ENCODE measurements at regions not wholly inside any gene's neighbourhood (a gene's known extent, or its start where the extent isn't known, plus 50 kb on each side); places are given as distances from the start of the nearest gene placed in this dataset.

GRCh38 chr4:13166214-13166613 lies 317.9 kb downstream of the RAB28 start:
- in situ Hi-C loops (cut with MboI; ENCODE audit: low sequenced_read_pairs, unreplicated experiment) = no loop called here
- DNase-seq (ENCODE audit: low spot score) = no peak
- TF ChIP-seq CTCF (IDR thresholded peaks at IDR 0.05; ENCODE audit: borderline replicate concordance, control extremely low read depth, extremely low read depth, insufficient read depth, missing control alignments) = no peak

- in situ Hi-C loops (cut with MboI; ENCODE audit: low sequenced_read_pairs, unreplicated experiment) = no loop called here
- no peak for DNase-seq (ENCODE audit: low spot score)
- TF ChIP-seq CTCF (IDR thresholded peaks at IDR 0.05; ENCODE audit: borderline replicate concordance, control extremely low read depth, extremely low read depth, insufficient read depth, missing control alignments) = no peak
Measured at GRCh38 chr4:13164783-13165331, 319.3 kb downstream of the RAB28 start.

DNA sequence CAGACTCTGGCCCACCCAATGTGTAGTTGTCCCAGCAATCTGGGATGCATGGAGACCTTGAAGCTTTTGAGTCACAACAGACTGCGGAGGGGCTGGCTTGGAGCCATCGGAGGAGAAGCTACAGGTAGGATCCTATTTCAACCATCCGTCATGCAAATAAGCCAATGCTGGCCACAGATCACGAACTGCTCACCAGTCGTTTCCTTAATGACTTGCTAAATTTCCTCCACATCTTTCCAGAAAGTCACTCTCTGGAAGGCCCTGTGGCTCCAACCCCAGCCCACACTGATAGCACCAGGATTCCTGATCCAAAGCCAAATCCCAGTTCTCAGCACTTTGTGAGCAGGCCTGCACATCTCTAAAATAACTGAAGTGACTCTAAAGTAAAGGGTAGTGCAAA lies 321.3 kb downstream of the RAB28 start:
- in situ Hi-C loops (cut with MboI; ENCODE audit: low sequenced_read_pairs, unreplicated experiment) = no loop called here
- DNase-seq (ENCODE audit: low spot score) = no peak
- no peak for TF ChIP-seq CTCF (IDR thresholded peaks at IDR 0.05; ENCODE audit: borderline replicate concordance, control extremely low read depth, extremely low read depth, insufficient read depth, missing control alignments)

- in situ Hi-C loops (cut with MboI; ENCODE audit: low sequenced_read_pairs, unreplicated experiment) = no loop called here
- TF ChIP-seq CTCF (IDR thresholded peaks at IDR 0.05; ENCODE audit: borderline replicate concordance, control extremely low read depth, extremely low read depth, insufficient read depth, missing control alignments) = no peak
- DNase-seq (ENCODE audit: low spot score) = no peak
Measured at GRCh38 chr4:13160920-13161319, 323.2 kb downstream of the RAB28 start.

DNA sequence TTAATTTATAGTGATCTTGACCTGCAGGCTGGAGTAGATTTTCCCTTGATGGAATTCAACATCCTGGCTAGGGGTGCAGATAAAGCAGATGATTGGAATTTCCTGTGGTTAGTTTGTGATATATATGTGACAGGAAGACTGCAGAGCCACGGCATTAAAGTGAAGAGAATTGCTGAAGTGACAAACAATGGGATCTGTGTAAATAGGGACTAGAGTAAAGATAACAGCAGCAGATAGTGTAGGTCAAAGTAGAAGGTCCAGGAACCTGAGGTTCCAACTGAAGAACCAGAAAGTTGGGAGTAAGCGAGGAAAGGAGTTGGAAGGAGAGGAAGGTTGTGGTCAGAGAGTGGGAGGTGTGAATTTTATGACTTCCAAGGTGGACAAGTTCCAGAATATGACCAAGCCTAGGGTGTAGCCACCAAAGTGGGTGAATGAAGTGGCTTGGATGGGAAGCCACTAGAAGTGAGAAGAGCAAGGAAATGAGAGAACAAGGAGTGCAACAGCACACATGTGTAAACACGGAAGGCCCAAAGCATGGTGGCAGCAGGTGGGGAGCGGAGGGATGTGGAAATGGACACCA lies 325.0 kb downstream of the RAB28 start:
- no peak for DNase-seq (ENCODE audit: low spot score)
- TF ChIP-seq CTCF (IDR thresholded peaks at IDR 0.05; ENCODE audit: borderline replicate concordance, control extremely low read depth, extremely low read depth, insufficient read depth, missing control alignments) = no peak
- in situ Hi-C loops (cut with MboI; ENCODE audit: low sequenced_read_pairs, unreplicated experiment) = no loop called here

DNA sequence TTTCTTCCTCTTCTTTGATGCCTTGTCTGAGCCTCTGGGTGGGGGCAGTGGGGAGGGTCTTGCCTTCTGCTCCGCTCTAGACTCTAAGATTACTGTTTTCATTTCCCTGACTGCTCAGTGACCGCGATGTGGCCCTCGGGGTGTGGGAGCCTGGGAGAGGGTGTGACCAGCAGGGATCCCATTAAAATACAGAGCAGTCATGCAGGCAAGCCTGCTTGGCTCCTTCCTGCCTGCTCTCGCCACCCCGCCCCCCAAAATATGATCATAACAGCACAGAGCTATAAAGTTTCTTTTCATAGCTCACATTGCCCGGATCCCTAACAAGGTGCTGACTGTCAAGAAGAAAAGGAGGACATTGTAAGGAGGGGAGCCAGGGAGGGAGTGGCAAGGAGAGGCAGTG lies 332.9 kb downstream of the RAB28 start:
- in situ Hi-C loops (cut with MboI; ENCODE audit: low sequenced_read_pairs, unreplicated experiment) = no loop called here
- no peak for TF ChIP-seq CTCF (IDR thresholded peaks at IDR 0.05; ENCODE audit: borderline replicate concordance, control extremely low read depth, extremely low read depth, insufficient read depth, missing control alignments)
- DNase-seq (ENCODE audit: low spot score) = no peak

Data from GM13976 (cell line).